Suprapubic skin (tissue), 4 donors: ENCODE measurements at regions not wholly inside any gene's neighbourhood (a gene's known extent, or its start where the extent isn't known, plus 50 kb on each side); places are given as distances from the start of the nearest gene placed in this dataset.

Experiments used
- EP300 ChIP-seq: sonication (generic); formaldehyde crosslinking; IDR thresholded peaks from one replicate; pipeline ENCODE4 v1.6.1; 2017; ENCODE audit warnings: antibody characterized with exemption
- POLR2A ChIP-seq, 2 donors: fragments of 450-650 bp; IDR thresholded peaks; one replicate each; pipeline ENCODE4 v1.6.1; 2017; ENCODE audit warnings: antibody characterized with exemption in 2 of 2, mild to moderate bottlenecking in 2 of 2, moderate library complexity in 2 of 2
- POLR2AphosphoS5 ChIP-seq, 3 donors: sonication (generic); formaldehyde crosslinking; IDR thresholded peaks; one replicate each; pipeline ENCODE4 v1.6.1; 2017; ENCODE audit warnings: antibody characterized with exemption in 3 of 3
- TF ChIP-seq, protein P1 (sequence below), 2 donors: fragments of 200-600 bp in 1 of 2; fragments of 450-650 bp in 1 of 2; sonication (generic) in 1 of 2; IDR thresholded peaks; one replicate each; pipeline ENCODE4 v1.5.1; 2016 to 2019; ENCODE audit warnings: antibody characterized with exemption in 2 of 2, mild to moderate bottlenecking in 1 of 2, moderate library complexity in 1 of 2

DNA sequence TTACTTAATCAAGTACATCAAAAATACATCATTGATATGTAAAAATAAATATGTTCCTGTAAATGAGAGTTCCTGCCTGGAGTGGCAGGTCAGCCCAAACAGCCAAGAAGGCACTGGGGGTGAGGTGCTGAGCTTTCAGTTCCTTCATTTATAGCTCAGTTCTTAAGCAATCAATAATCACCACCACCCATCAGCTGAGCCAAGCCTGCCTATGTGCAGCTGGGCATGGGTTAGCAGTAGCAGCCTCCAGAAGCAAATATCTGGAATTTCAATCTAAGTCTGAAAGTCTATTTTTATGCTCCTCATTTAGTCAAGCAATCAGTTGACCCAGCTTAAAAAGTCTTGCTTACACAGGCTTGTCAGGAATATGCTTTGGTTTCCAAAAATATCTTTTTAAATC, 811.0 kb upstream of the AMELY start:
- TF ChIP-seq, protein P1, sequence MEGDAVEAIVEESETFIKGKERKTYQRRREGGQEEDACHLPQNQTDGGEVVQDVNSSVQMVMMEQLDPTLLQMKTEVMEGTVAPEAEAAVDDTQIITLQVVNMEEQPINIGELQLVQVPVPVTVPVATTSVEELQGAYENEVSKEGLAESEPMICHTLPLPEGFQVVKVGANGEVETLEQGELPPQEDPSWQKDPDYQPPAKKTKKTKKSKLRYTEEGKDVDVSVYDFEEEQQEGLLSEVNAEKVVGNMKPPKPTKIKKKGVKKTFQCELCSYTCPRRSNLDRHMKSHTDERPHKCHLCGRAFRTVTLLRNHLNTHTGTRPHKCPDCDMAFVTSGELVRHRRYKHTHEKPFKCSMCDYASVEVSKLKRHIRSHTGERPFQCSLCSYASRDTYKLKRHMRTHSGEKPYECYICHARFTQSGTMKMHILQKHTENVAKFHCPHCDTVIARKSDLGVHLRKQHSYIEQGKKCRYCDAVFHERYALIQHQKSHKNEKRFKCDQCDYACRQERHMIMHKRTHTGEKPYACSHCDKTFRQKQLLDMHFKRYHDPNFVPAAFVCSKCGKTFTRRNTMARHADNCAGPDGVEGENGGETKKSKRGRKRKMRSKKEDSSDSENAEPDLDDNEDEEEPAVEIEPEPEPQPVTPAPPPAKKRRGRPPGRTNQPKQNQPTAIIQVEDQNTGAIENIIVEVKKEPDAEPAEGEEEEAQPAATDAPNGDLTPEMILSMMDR (IDR thresholded peaks at IDR 0.05): no peak
- TF ChIP-seq POLR2A (IDR thresholded peaks at IDR 0.05) (no peak), POLR2AphosphoS5 (IDR thresholded peaks at IDR 0.05) (no peak), EP300 (no peak)
